HG03460 (cell line): ENCODE measurements at regions not wholly inside any gene's neighbourhood (a gene's known extent, or its start where the extent isn't known, plus 50 kb on each side); places are given as distances from the start of the nearest gene placed in this dataset.

Experiments
- ATAC-seq: cut with Tn5 transposase; IDR thresholded peaks from one replicate; pipeline ENCODE4 v1.9.1; 2021; ENCODE audit not compliant: unreplicated experiment

DNA sequence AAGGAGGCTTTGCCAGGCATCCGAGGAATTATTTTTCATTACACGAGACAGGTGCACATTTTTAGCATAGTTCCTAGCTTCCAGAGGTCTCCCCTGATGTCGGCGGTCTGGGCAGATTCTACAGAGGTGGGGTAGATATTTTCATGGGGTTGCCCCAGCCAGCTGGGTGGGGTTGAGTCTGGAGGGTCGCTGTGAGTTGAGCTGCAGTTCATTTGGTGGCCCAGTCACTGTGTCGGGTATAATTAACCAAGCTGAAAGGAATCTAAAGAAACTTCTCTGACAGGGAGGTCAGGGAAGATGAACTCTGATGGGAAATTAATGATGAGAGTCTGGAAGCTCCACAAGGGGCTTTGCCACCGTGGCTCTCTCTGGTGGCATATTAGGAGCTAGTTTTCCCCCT lies 233.7 kb upstream of the NAV2 start:
- no peak for ATAC-seq

- peak; percentile 67 for ATAC-seq
Observed at GRCh38 chr11:19474954-19475721, 234.4 kb upstream of the E2F8 start.

DNA sequence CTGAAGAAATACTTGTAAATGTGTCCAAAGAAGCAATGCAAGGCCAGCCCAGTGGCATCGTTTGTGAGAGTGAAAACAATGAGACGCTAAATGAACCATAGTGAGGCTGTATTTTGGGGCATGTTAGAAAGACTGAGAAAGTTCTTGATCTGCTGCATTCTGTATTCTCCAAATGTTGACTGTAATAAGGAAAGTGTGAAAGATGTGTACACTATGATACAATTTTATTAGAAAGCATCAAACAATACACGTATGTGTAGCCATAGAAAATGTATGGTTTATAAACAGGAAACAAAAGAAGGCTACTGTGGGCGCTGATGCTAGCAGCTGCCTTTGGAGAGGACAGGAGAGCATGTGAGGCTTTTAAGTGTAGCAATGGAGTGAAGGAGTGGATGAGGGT lies 233.5 kb upstream of the E2F8 start:
- ATAC-seq: no peak

- ATAC-seq: no peak
Observed at GRCh38 chr11:19472679-19473078, 231.9 kb upstream of the E2F8 start.

DNA sequence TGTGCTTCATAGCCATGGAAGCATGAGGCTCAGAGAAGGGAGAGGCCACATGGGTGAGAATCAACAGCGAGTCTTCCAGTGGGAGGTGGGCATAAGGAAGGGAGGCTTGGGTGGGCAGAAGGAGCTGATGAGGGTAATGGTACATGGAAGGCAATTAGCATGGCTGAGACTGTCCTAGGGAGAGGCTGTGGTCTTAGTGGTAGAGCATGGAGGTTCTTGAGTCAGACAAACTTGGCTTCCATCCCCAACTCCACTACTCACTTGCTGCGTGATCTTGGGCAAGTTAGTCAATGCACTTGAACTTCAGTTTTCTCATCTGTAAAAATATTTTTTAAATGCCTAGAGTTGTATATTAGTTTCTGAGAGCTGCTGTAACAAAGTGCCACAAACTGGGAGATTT lies 227.2 kb upstream of the E2F8 start:
- ATAC-seq: no peak

DNA sequence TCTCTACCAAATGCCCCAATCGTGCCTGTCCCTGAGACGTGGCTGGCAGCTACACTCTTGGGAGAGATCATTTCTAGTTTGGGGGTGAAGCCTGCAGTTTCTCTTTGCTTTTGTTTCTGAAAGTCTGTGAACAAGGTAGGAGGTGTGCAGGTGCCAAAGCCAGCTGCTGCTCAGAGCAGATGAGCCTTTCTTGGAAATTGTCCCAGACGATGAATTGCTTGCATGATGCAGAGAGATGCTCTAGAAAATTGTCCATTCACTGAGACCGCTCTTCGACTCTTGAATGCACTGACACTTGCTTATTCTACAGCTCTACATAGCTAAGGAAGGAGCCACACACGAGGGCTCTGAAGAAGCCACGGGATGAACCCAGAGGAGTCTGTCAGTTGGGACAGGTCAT lies 225.6 kb upstream of the E2F8 start:
- no peak for ATAC-seq

- ATAC-seq: no peak
Observed at GRCh38 chr11:19463976-19464375, 223.2 kb upstream of the E2F8 start.

DNA sequence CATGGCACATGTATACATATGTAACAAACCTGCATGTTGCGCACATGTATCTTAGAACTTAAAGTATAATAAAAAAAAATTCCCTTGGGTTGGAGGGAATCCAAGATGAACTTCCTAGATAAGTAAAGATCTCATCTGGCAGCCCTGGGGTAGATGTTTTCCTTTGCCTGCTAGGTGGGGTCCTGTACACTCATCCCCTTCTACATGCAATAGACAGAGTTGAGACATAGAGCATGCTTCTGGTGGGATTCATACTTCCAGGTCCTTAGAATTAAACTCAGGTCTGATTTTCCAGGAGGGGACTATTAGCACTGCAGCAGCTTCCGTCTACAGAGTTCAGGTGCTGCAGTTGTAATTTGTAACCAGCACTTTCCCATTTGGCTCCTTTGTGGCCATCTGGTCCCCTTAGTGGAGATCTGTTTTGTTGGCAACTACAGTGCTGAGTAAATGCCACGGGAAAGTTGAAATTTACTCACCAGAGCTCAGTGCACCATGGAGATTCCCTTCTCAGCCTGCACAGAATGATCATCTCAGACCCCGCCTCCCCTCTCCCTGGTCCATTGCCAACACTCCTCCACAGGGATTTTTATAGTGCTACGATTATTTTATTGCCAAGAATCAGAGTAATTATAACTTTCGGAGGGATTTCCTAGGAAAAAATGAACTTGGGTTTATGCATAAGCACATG lies 220.1 kb upstream of the E2F8 start:
- no peak for ATAC-seq

- no peak for ATAC-seq
Observed at GRCh38 chr11:19459240-19459639, 218.5 kb upstream of the E2F8 start.

DNA sequence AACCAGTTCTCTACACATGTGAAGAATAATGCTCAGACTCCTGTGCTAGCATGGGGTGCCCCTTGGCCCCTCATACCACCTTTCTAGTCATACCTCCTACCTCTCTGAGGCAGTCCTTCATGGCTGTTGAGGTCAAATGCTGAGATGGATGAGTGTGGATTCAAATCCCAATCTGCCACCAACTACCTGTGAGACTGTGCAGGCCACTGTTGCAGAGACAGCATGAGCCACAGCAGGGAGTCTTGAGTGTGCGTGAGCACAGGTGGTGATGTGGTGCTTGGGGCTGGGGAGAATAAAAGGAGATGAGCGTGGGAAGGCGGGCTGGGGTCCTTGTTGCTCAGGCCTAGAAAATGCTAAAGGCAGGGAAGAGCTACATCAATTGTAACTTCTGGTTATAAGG lies 218.0 kb upstream of the E2F8 start:
- no peak for ATAC-seq

GRCh38 chr11:19458231-19458630 lies 217.5 kb upstream of the E2F8 start:
- no peak for ATAC-seq

DNA sequence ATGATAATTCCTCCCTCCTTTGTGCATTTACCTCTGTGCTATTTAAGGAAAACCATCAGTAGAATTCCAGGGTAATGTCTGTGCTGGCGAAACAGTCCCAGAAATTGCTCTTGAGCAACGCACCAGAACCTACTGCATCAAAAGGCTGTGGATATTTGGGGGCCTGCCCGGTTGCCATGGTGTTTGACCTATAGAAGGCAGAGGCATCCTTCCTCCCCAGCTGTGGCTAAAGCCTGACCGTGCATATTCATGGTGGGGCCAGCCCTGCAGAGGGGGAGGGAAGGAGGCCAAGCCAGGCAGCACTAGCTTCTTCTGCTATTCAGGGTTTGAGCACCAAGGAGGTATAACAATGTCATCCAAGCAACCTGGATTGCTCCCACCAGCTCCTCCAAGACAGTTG lies 215.0 kb upstream of the E2F8 start:
- ATAC-seq: no peak

GRCh38 chr11:19453651-19454257 lies 213.0 kb upstream of the E2F8 start:
- ATAC-seq: no peak

DNA sequence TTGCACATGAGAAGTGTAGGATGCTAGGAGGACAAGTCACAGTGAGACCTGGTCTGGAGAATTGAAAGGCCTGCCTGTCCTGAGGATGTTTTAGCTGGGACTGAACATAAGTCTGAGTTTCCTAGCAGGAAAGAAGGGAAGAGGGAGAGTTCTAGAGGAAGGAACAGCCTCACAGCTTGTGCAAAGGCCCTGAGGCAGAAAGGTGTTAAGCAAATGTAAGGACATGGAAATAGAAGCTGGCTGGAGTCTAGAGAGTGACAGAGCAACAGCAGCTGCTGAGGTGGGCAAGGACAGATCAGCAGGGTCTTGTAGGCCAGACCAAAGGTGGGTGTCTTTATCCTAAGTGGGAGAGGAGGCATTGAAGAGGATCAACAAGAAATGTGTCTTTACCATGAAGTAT lies 210.9 kb upstream of the E2F8 start:
- no peak for ATAC-seq

GRCh38 chr11:19450282-19450681 lies 209.5 kb upstream of the E2F8 start:
- no peak for ATAC-seq

DNA sequence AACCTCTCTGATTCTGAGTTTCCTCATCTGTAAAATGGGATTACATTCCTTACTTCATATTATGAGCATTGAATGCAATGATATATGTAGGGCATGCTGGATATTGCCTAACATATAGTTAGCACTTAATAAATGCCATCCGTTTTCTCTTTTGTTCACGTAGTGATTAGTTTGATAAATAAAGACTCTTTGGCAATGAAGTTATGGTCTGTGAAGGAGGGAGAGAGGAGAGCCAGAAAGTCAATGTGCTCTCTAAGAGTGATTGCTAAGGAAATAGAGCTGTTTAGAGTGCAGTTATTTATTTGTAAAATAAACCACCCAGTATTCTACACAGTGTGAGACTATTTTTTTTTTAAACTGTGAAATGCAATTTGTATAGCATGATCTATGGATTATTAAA lies 207.9 kb upstream of the E2F8 start:
- no peak for ATAC-seq

GRCh38 chr11:19447150-19447566 lies 206.4 kb upstream of the E2F8 start:
- ATAC-seq: no peak

GRCh38 chr11:19445771-19446170 lies 205.0 kb upstream of the E2F8 start:
- ATAC-seq: no peak

DNA sequence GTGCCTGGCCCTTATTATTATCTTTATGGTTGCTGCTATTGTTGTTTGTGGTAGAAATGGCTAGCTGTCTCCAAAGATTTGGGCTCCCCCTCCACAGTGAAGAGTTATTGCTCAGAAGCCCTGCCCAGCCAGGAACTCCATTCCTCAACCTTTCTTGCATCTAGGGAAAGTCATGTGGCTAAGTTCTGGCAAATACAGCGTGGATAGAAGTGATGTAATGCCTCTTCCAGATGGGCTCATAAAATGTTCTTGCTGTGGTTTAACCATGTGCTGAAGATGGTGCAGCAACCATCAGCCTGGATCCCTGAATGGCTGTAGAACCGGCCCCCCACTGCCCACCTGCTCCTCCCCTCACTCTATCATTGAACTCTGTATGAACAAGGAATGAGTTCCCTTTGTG lies 203.5 kb upstream of the E2F8 start:
- ATAC-seq: no peak

DNA sequence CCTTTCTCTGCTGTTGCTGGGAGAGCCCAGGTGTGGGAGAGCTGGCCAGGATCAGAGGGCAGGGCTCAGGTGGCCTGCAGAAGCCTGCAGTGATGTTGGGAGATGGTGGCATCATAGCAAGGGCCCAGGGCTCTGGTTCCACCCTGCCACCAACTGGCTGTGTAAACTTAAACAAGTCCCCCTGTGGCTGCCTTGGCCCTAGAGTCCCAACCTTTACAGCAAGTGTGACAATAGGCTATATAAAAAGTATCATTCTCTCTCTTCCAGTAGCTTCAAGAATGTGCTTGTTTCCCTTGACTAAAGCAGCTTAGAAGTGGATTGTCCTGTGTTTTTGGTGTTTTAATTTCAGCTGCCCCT lies 201.8 kb upstream of the E2F8 start:
- no peak for ATAC-seq

GRCh38 chr11:19441752-19442553 lies 201.2 kb upstream of the E2F8 start:
- peak; percentile 87 for ATAC-seq

DNA sequence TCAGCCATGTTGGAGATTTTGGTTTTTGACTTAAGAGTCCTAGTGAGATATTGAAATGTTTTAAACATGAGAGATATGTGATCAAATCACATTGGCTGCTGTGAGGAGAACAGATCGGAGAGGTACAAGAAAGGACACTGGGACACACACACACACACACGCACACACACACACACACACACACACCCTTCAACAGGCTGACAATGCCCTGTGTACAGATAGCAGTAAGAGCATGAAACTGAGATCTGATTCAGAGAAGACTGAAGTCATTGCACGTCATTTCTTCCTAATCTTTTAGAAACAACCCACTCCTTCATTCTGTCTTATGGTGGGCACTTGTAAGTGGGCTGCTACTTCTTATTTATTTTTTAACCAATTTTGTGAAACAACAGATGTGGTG lies 200.5 kb upstream of the E2F8 start:
- no peak for ATAC-seq
